ENCODE measurements at regions not wholly inside any gene's neighbourhood (a gene's known extent, or its start where the extent isn't known, plus 50 kb on each side); places are given as distances from the start of the nearest gene placed in this dataset.

- peaks cover 23 to 26% of the 10 kb centered on the region in 2 donors for H3K4me1 Mint-ChIP-seq
- peak overlapping the region in 3 of 6 donors; percentile 46 to 73 (median 73) for H3K27ac Mint-ChIP-seq
- no peaks in the 10 kb centered on the region for H3K9me3 Mint-ChIP-seq
- DNase-seq, result no peak
- H3K36me3 Mint-ChIP-seq, result no peaks in the 10 kb centered on the region
- peaks cover 16 to 22% (median 17%) of the 10 kb centered on the region in 3 donors for H3K27me3 Mint-ChIP-seq (ENCODE audit: low read depth in 3 of 3)
- no peak overlapping the region for H3K4me3 Mint-ChIP-seq
Measured at GRCh38 chr1:234870020-234870981, 258.3 kb downstream of the TOMM20 start.

GRCh38 chr1:234869182-234870019 lies 259.2 kb downstream of the TOMM20 start:
- H3K4me1 Mint-ChIP-seq, result peaks cover 22 to 23% of the 10 kb centered on the region in 2 donors
- no peaks in the 10 kb centered on the region for H3K9me3 Mint-ChIP-seq
- H3K27ac Mint-ChIP-seq, result peak overlapping the region in 4 of 6 donors; percentile 46 to 73 (median 68)
- H3K36me3 Mint-ChIP-seq, result peaks cover 0 to 3% (median 0%) of the 10 kb centered on the region in 3 donors
- no peak for DNase-seq
- H3K4me3 Mint-ChIP-seq, result no peak overlapping the region
- H3K27me3 Mint-ChIP-seq (ENCODE audit: low read depth in 3 of 3), result peaks cover 16 to 22% (median 17%) of the 10 kb centered on the region in 3 donors

DNA sequence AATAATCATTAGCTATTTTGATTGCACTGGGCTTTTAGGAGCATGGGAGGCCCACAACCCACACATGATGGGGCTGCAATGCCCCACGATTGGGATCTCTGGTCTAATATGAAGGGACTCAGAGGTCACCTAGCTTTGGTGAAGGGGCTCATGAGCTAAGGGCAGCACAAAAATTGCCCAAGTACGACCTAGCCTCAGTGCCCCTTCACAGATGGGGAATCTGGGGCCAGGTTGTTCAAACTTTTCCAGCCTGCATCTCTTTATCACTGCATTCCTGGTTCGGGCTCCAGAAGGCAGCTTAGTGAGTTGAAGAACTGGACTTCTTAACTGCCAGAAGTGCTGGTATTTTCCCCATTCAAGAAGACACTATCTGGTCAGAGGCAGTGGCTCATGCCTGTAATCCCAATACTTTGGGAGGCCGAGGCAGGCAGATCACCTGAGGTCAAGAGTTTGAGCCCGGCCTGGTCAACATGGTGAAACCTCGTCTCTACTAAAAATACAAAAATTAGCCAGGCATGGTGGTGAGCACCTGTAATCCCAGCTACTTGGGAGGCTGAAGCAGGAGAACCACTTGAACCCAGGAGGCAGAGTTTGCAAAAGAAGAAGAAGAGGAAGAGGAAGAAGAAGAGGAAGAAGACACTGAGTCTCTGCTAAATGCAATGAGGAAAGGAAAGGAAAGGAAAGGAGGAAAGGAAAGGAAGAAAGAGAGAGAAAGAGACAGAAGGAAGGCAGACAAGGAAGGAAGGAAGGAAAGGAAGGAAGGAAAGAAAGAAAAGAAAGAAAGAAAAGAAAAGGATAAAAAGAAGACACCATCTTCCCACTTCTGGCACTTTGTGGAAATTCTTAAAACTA lies 258.5 kb upstream of the IRF2BP2 start:
- H3K27ac Mint-ChIP-seq, result peak overlapping the region in 4 of 6 donors; percentile 46 to 73 (median 72)
- H3K4me1 Mint-ChIP-seq, result peaks cover 22 to 23% of the 10 kb centered on the region in 2 donors
- DNase-seq, result no peak
- no peak overlapping the region for H3K4me3 Mint-ChIP-seq
- peaks cover 0 to 3% (median 0%) of the 10 kb centered on the region in 3 donors for H3K36me3 Mint-ChIP-seq
- peaks cover 16 to 24% (median 17%) of the 10 kb centered on the region in 3 donors for H3K27me3 Mint-ChIP-seq (ENCODE audit: low read depth in 3 of 3)
- H3K9me3 Mint-ChIP-seq, result no peaks in the 10 kb centered on the region

DNA sequence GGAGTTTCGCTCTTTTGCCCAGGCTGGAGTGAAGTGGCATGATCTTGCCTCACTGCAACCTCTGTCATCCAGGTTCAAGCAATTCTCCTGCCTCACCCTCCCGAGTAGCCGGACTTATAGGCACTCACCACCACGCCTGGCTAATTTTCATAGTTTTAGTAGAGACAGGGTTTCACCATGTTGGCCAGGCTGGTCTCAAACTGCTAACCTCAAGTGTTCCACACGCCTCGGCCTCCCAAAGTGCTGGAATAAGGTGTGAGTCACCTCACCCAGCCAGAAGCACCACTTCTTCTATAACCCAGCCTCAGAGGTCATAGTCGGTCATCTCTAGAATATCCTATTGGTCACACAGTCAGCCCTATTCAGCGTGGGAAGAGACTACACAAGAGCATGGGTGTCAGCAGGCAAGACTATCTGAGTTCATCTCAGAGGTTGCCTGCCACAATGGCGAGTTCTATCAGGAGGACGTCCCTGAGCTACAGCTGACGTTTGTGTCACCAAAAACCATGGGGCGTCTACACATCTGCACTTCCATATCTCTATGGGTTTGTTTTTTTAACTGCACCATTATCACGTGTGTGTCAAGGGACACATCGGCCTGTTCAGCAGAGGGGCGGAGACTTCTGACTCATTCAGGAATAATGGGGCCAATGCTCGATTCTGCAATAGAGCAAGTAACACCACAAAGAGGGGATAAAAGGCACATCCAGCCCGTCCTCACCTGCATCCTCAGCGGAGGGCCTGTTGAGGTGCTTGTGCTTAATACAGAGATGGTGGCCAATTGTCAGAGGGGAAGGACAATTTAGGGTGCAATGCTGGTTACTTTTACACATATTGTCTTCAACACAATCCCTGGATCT lies 256.3 kb upstream of the IRF2BP2 start:
- DNase-seq, result peak; percentile 82 to 85 (median 83)
- peaks cover 16 to 22% (median 17%) of the 10 kb centered on the region in 3 donors for H3K27me3 Mint-ChIP-seq (ENCODE audit: low read depth in 3 of 3)
- peaks cover 22 to 23% of the 10 kb centered on the region in 2 donors for H3K4me1 Mint-ChIP-seq
- H3K36me3 Mint-ChIP-seq, result peaks cover 0 to 3% (median 0%) of the 10 kb centered on the region in 3 donors
- peak overlapping the region; percentile 66 to 82 (median 78) for H3K4me3 Mint-ChIP-seq
- H3K9me3 Mint-ChIP-seq, result no peaks in the 10 kb centered on the region
- peak overlapping the region; percentile 80 to 97 (median 94) for H3K27ac Mint-ChIP-seq

DNA sequence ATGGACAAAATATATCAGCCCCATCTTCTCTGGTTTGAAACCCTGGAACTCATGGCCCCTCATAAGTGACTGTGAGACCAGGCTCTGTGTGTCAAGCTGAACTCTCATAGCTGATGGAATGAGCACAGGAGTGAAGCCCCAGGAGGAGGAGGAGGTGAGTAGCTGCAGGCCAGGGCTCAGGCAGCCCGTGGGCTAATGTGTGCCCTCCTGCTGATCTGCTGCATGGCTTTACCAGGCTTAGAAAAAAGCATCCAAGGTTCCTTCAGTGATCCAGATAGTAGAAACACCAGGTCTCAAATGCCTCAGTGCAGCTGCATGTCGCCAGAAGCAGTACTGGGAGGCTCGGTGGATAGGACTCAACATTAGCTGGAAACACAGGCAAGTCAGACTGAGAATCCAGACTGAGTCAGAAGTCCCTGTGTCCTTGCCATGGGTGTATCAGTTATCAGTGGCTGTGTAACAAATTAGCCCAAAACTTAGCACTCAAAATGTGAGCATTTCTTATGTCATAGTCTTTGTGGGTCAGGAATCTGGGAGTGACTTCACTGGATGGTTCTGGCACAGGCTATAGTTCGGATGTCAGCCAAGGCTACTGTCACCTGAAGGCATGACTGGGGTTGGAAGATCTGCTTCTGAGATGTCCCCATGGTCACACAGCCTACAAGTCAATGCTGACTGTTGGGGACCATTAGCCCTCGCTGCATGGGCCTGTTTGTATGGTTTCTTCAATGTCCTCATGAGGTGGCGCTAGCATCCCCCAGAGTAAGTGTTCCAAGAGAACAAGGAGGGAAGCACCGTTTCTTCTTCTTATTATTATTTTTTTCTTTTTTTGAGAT lies 255.4 kb upstream of the IRF2BP2 start:
- no peak for DNase-seq
- no peaks in the 10 kb centered on the region for H3K9me3 Mint-ChIP-seq
- H3K4me1 Mint-ChIP-seq, result peaks cover 22 to 23% of the 10 kb centered on the region in 2 donors
- peaks cover 16 to 22% (median 20%) of the 10 kb centered on the region in 3 donors for H3K27me3 Mint-ChIP-seq (ENCODE audit: low read depth in 3 of 3)
- peak overlapping the region in 4 of 5 donors; percentile 78 to 82 (median 78) for H3K4me3 Mint-ChIP-seq
- peaks cover 0 to 3% (median 0%) of the 10 kb centered on the region in 3 donors for H3K36me3 Mint-ChIP-seq
- H3K27ac Mint-ChIP-seq, result peak overlapping the region in 5 of 6 donors; percentile 92 to 97 (median 94)

GRCh38 chr1:234864116-234864515 lies 254.1 kb upstream of the IRF2BP2 start:
- H3K27me3 Mint-ChIP-seq (ENCODE audit: low read depth in 3 of 3), result peaks cover 18 to 22% (median 18%) of the 10 kb centered on the region in 3 donors
- H3K4me3 Mint-ChIP-seq, result no peak overlapping the region
- peak overlapping the region in 3 of 6 donors; percentile 10 to 59 (median 55) for H3K27ac Mint-ChIP-seq
- DNase-seq, result no peak
- H3K36me3 Mint-ChIP-seq, result peaks cover 0 to 3% (median 0%) of the 10 kb centered on the region in 3 donors
- H3K4me1 Mint-ChIP-seq, result peaks cover 22 to 23% of the 10 kb centered on the region in 2 donors
- no peaks in the 10 kb centered on the region for H3K9me3 Mint-ChIP-seq

GRCh38 chr1:234863551-234863971 lies 253.6 kb upstream of the IRF2BP2 start:
- peaks cover 0 to 3% (median 0%) of the 10 kb centered on the region in 3 donors for H3K36me3 Mint-ChIP-seq
- no peak for DNase-seq
- H3K27me3 Mint-ChIP-seq (ENCODE audit: low read depth in 3 of 3), result peaks cover 15 to 22% (median 16%) of the 10 kb centered on the region in 3 donors
- H3K9me3 Mint-ChIP-seq, result no peaks in the 10 kb centered on the region
- peaks cover 22 to 23% of the 10 kb centered on the region in 2 donors for H3K4me1 Mint-ChIP-seq
- H3K4me3 Mint-ChIP-seq, result no peak overlapping the region
- H3K27ac Mint-ChIP-seq, result peak overlapping the region in 3 of 6 donors; percentile 8 to 59 (median 49)

DNA sequence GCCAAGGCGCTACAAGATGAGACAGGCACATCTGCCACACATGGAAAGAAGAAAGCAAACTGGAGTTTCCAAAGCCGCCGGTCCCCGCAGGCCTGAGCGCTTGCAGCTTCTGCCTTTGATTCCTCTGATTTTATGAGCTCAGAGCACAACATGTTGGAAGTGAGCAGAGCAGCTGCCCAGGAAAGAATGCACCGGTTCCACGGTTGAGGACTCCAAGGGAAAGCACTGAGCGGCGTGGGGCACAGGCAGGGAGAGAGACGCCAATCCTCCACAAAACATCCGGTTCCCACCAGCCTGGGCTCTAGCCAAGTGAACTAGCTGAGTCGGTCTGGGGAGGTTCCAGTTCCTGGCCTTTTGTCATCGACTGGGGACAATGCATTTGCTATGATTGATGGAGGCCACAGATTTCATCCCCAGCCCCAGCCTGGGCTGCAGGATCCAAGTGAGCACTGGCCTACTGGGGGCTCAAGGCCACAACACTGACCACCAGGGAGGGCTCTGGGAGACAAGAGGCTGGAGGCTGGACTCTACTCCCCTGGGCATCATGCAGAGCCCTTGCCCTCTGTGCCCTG lies 253.1 kb upstream of the IRF2BP2 start:
- DNase-seq, result no peak
- H3K27me3 Mint-ChIP-seq (ENCODE audit: low read depth in 3 of 3), result peaks cover 14 to 22% (median 16%) of the 10 kb centered on the region in 3 donors
- H3K36me3 Mint-ChIP-seq, result peaks cover 0 to 3% (median 0%) of the 10 kb centered on the region in 3 donors
- no peak overlapping the region for H3K4me3 Mint-ChIP-seq
- peaks cover 22 to 23% of the 10 kb centered on the region in 2 donors for H3K4me1 Mint-ChIP-seq
- peak overlapping the region in 2 of 6 donors; percentile 8 to 59 for H3K27ac Mint-ChIP-seq
- no peaks in the 10 kb centered on the region for H3K9me3 Mint-ChIP-seq

DNA sequence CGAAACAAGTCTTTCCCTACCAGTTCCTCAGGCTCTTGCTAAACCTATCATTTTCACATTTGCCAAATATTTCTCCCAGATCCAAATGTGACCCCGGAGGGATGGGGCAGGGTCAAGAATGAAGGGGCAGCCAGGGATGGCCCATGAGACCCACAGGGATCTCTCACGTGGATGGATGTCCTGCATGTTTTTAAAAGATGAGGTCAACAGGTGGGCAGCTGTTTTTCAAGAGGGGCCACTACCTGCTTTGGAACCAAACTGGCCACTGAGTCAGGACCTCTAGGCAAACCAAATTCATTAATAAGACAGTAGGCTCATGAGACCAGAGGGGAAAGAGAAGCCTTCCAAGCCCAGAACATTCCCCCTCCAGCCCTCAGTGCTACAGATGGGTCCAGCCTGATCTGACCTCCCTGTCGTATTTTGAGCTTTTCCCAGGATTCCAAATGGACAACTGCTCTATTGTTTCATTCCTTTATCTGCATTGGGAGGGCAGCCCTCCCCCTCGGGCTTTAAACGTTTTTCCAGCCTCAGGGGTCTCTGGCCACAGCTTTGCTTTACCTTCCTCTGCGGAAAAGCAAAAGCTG lies 252.5 kb upstream of the IRF2BP2 start:
- Mint-ChIP-seq H3K9me3 (no peaks in the 10 kb centered on the region), H3K27ac (peak overlapping the region in 1 of 6 donors; percentile 59), H3K4me1 (peaks cover 21% of the 10 kb centered on the region in 2 donors), H3K36me3 (peaks cover 0 to 3% (median 0%) of the 10 kb centered on the region in 3 donors), H3K27me3 (ENCODE audit: low read depth in 3 of 3) (peaks cover 14 to 20% (median 14%) of the 10 kb centered on the region in 3 donors), H3K4me3 (no peak overlapping the region)
- no peak for DNase-seq

GRCh38 chr1:234861761-234862160 lies 251.8 kb upstream of the IRF2BP2 start:
- no peak for DNase-seq

More at GRCh38 chr1:234861761-234862160, 251.8 kb upstream of the IRF2BP2 start:
- Mint-ChIP-seq H3K27ac (peak overlapping the region in 1 of 6 donors; percentile 12), H3K36me3 (peaks cover 0 to 3% (median 0%) of the 10 kb centered on the region in 3 donors), H3K27me3 (ENCODE audit: low read depth in 3 of 3) (peaks cover 10 to 15% (median 11%) of the 10 kb centered on the region in 3 donors), H3K4me1 (peaks cover 14% of the 10 kb centered on the region in 2 donors), H3K4me3 (no peak overlapping the region), H3K9me3 (no peaks in the 10 kb centered on the region)
